Esophagus squamous epithelium (tissue), 4 donors: ENCODE measurements at regions not wholly inside any gene's neighbourhood (a gene's known extent, or its start where the extent isn't known, plus 50 kb on each side); places are given as distances from the start of the nearest gene placed in this dataset.

ENCODE experiments used
- CTCF ChIP-seq, 6 experiments: fragments of 450-650 bp in 4 of 6; fragments of 200-600 bp in 2 of 6; sonication (generic) in 2 of 6; IDR thresholded peaks; one replicate each; pipeline ENCODE4 v1.5.1; 2016 to 2019; ENCODE audit warnings: antibody characterized with exemption in 6 of 6, mild to moderate bottlenecking in 4 of 6, moderate library complexity in 4 of 6
- POLR2A ChIP-seq, 4 donors: fragments of 450-650 bp; IDR thresholded peaks; one replicate each; pipeline ENCODE4 v1.6.1; 2017; ENCODE audit warnings: antibody characterized with exemption in 4 of 4, mild to moderate bottlenecking in 4 of 4, moderate library complexity in 3 of 4

GRCh38 chr5:88374391-88374790 lies 105.7 kb upstream of the TMEM161B start:
- TF ChIP-seq CTCF (IDR thresholded peaks at IDR 0.05) (no peak), POLR2A (IDR thresholded peaks at IDR 0.05) (no peak)
